H1 (cell line): ENCODE measurements at regions not wholly inside any gene's neighbourhood (a gene's known extent, or its start where the extent isn't known, plus 50 kb on each side); places are given as distances from the start of the nearest gene placed in this dataset.

Source experiments
- CEBPB ChIP-seq: IDR thresholded peaks from 2 replicates; pipeline ENCODE4 v1.6.1; 2012; ENCODE audit warnings: low read depth, low read length
- CTBP2 ChIP-seq: IDR thresholded peaks from 2 replicates; pipeline ENCODE4 v1.7.0; 2011; ENCODE audit warnings: borderline replicate concordance, mild to moderate bottlenecking, moderate library complexity, mixed read lengths, low read length; ENCODE audit not compliant: insufficient read depth, insufficient read length
- RNF2 ChIP-seq: fragments of 200-900, 300-1000 bp; sonication (generic); IDR thresholded peaks from 2 replicates; pipeline ENCODE4 v1.7.1; 2016; ENCODE audit warnings: borderline replicate concordance, low read depth, mild to moderate bottlenecking, antibody characterized with exemption, low read length; ENCODE audit not compliant: poor library complexity, severe bottlenecking; ENCODE audit errors: missing control alignments

DNA sequence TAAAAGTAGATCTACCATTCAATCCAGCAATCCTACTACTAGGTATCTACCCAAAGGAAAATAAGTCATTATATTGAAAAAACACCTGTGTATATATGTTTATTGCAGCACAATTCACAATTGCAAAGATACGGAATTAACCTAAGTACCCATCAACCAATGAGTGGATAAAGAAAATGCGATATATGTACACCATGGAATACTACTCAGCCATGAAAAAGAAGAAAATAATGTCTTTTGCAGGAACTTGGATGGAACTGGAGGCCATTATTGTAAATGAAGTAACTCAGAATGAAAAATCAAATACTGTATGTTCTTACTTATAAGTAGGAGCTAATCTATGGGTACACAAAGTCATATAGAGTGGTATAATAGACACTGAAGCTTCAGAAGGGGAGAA is 63.4 kb upstream of the PITX1 start (continued):
- TF ChIP-seq RNF2 (no peak), CEBPB (no peak), CTBP2 (no peak)
